Panc1 (cell line): ENCODE measurements at regions not wholly inside any gene's neighbourhood (a gene's known extent, or its start where the extent isn't known, plus 50 kb on each side); places are given as distances from the start of the nearest gene placed in this dataset.

ENCODE experiments used
- POLR2AphosphoS5 ChIP-seq: IDR thresholded peaks from 2 replicates; pipeline ENCODE4 v1.6.1; 2012; ENCODE audit warnings: mild to moderate bottlenecking, low read depth, low read length, moderate library complexity
- TF ChIP-seq, protein P1 (sequence below): fragments of 450-650 bp; IDR thresholded peaks from 2 replicates; pipeline ENCODE4 v1.5.1; 2017; ENCODE audit warnings: mild to moderate bottlenecking

DNA sequence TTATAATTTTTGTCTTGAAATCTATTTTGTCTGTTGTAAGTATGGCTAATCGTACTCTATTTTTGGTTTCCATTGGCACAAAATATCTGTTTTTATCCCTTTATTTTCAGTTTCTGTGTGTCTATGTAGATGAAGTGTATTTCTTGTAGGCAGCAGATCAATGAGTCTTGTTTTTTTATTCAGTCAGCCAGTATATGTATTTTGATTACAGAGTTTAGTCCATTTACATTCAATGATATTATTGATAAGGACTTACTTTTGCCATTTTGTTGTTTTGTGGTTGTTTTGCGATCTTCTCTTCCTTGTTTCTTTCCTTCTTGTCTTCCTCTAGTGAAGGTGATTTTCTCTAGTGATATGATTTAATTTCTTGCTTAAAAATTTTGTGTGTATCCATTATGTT is 336.3 kb upstream of the SPRY2 start:
- TF ChIP-seq POLR2AphosphoS5: no peak
- TF ChIP-seq, protein P1, sequence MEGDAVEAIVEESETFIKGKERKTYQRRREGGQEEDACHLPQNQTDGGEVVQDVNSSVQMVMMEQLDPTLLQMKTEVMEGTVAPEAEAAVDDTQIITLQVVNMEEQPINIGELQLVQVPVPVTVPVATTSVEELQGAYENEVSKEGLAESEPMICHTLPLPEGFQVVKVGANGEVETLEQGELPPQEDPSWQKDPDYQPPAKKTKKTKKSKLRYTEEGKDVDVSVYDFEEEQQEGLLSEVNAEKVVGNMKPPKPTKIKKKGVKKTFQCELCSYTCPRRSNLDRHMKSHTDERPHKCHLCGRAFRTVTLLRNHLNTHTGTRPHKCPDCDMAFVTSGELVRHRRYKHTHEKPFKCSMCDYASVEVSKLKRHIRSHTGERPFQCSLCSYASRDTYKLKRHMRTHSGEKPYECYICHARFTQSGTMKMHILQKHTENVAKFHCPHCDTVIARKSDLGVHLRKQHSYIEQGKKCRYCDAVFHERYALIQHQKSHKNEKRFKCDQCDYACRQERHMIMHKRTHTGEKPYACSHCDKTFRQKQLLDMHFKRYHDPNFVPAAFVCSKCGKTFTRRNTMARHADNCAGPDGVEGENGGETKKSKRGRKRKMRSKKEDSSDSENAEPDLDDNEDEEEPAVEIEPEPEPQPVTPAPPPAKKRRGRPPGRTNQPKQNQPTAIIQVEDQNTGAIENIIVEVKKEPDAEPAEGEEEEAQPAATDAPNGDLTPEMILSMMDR: no peak
